Liver (tissue), 8 donors: ENCODE measurements at regions not wholly inside any gene's neighbourhood (a gene's known extent, or its start where the extent isn't known, plus 50 kb on each side); places are given as distances from the start of the nearest gene placed in this dataset.

Experiments used
- DNase-seq: peaks from one replicate; pipeline ENCODE4 v3.0.0-alpha.2; 2017; ENCODE audit warnings: low spot score
- H3K27ac ChIP-seq, 2 donors: one replicate each; pipeline ENCODE4 v1.7.0; 2013; ENCODE audit warnings: inconsistent platforms in 2 of 2, low read length in 2 of 2, control low read depth in 1 of 2, low read depth in 1 of 2, mild to moderate bottlenecking in 1 of 2
- H3K27me3 ChIP-seq, 4 donors: one replicate each; pipeline versions ENCODE4 v1.6.1 to v1.7.0; 2013; ENCODE audit warnings: low read length in 3 of 4, inconsistent platforms in 1 of 4, mild to moderate bottlenecking in 1 of 4, moderate library complexity in 1 of 4; ENCODE audit not compliant: control insufficient read depth in 4 of 4, insufficient read depth in 4 of 4
- H3K36me3 ChIP-seq, 4 donors: one replicate each; pipeline versions ENCODE4 v1.6.1 to v1.7.0; 2013; ENCODE audit warnings: low read length in 3 of 4, mild to moderate bottlenecking in 3 of 4, low read depth in 1 of 4, moderate library complexity in 1 of 4; ENCODE audit not compliant: control insufficient read depth in 4 of 4, insufficient read depth in 3 of 4
- H3K4me1 ChIP-seq, 4 donors: one replicate each; pipeline versions ENCODE4 v1.6.1 to v1.7.0; 2013; ENCODE audit warnings: low read length in 3 of 4, mild to moderate bottlenecking in 3 of 4, moderate library complexity in 1 of 4; ENCODE audit not compliant: control insufficient read depth in 4 of 4, insufficient read depth in 4 of 4
- H3K4me3 ChIP-seq, 3 donors: one replicate each; pipeline versions ENCODE4 v1.6.1 to v1.7.0; 2013; ENCODE audit warnings: low read length in 3 of 3, control low read depth in 1 of 3, low read depth in 1 of 3, mild to moderate bottlenecking in 1 of 3
- H3K9ac ChIP-seq, 2 donors: one replicate each; pipeline ENCODE4 v1.7.0; 2013; ENCODE audit warnings: low read length in 2 of 2, mild to moderate bottlenecking in 2 of 2, moderate library complexity in 2 of 2, control low read depth in 1 of 2, low read depth in 1 of 2
- H3K9me3 ChIP-seq, 4 donors: one replicate each; pipeline versions ENCODE4 v1.6.1 to v1.7.0; 2013; ENCODE audit warnings: low read length in 3 of 4; ENCODE audit not compliant: control insufficient read depth in 4 of 4
- EGR1 ChIP-seq, 2 donors: IDR thresholded peaks; 2 replicates each; pipeline ENCODE4 v1.6.1; 2016 to 2018; ENCODE audit warnings: antibody characterized with exemption in 2 of 2, low read depth in 2 of 2
- FOXA1 ChIP-seq: IDR thresholded peaks from 2 replicates; pipeline ENCODE4 v1.6.1; 2016; ENCODE audit warnings: antibody characterized with exemption
- FOXA2 ChIP-seq: IDR thresholded peaks from 2 replicates; pipeline ENCODE4 v1.6.1; 2016; ENCODE audit warnings: antibody characterized with exemption
- GABPA ChIP-seq, 2 donors: IDR thresholded peaks in 1 of 2; conservative IDR thresholded peaks in 1 of 2; 2 replicates each; pipeline ENCODE4 v1.6.1; 2016; ENCODE audit warnings: antibody characterized with exemption in 2 of 2, mild to moderate bottlenecking in 1 of 2, moderate library complexity in 1 of 2
- HNF4A ChIP-seq, 2 donors: conservative IDR thresholded peaks; 2 replicates each; pipeline ENCODE4 v1.6.1; 2016; ENCODE audit warnings: antibody characterized with exemption in 2 of 2, mild to moderate bottlenecking in 2 of 2
- HNF4G ChIP-seq: IDR thresholded peaks from 2 replicates; pipeline ENCODE4 v1.6.1; 2016; ENCODE audit warnings: antibody characterized with exemption
- JUND ChIP-seq, 2 donors: IDR thresholded peaks; 2 replicates each; pipeline ENCODE4 v1.6.1; 2016; ENCODE audit warnings: antibody characterized with exemption in 2 of 2
- MAX ChIP-seq: IDR thresholded peaks from 2 replicates; pipeline ENCODE4 v1.6.1; 2016; ENCODE audit warnings: antibody characterized with exemption
- NR2F2 ChIP-seq: IDR thresholded peaks from 2 replicates; pipeline ENCODE4 v1.6.1; 2016; ENCODE audit warnings: antibody characterized with exemption
- RAD21 ChIP-seq, 2 donors: IDR thresholded peaks; 2 replicates each; pipeline ENCODE4 v1.6.1; 2016; ENCODE audit warnings: antibody characterized with exemption in 2 of 2, mild to moderate bottlenecking in 2 of 2
- REST ChIP-seq: IDR thresholded peaks from 2 replicates; pipeline ENCODE4 v1.6.1; 2016; ENCODE audit warnings: antibody characterized with exemption, mild to moderate bottlenecking
- RXRA ChIP-seq, 2 donors: IDR thresholded peaks; 2 replicates each; pipeline ENCODE4 v1.6.1; 2017 to 2018; ENCODE audit warnings: antibody characterized with exemption in 2 of 2, mild to moderate bottlenecking in 1 of 2
- SP1 ChIP-seq: IDR thresholded peaks from 2 replicates; pipeline ENCODE4 v1.6.1; 2018; ENCODE audit warnings: antibody characterized with exemption, mild to moderate bottlenecking
- TAF1 ChIP-seq: conservative IDR thresholded peaks from 2 replicates; pipeline ENCODE4 v1.6.1; 2016; ENCODE audit warnings: antibody characterized with exemption, mild to moderate bottlenecking
- YY1 ChIP-seq: IDR thresholded peaks from 2 replicates; pipeline ENCODE4 v1.6.1; 2016; ENCODE audit warnings: antibody characterized with exemption, mild to moderate bottlenecking
- WGBS: extraction: QIAGEN DNeasy Blood & Tissue Kit; methylation state at CpG from one replicate; pipeline ENCODE4 v1.1.7; 2013; 5-methylcytosine and 5-hydroxymethylcytosine counted together
- TF ChIP-seq, protein P1 (sequence below): fragments of 150-350 bp; IDR thresholded peaks from 2 replicates; pipeline ENCODE4 v1.5.1; 2017; ENCODE audit warnings: improper control_type of control experiment, low read depth, low read length; ENCODE audit not compliant: missing input control
- TF ChIP-seq, protein P2 (sequence below): IDR thresholded peaks from 2 replicates; pipeline ENCODE4 v1.6.1; 2016; ENCODE audit warnings: antibody characterized with exemption
- TF ChIP-seq, protein P3 (sequence below): IDR thresholded peaks from 2 replicates; pipeline ENCODE4 v1.6.1; 2016; ENCODE audit warnings: antibody characterized with exemption
- donor health status: healthy.
- donor health status: healthy.
- donor health status: healthy.
- donor health status: healthy.
- donor health status: healthy.

- 81% methylated on average over 3 of the region's 3 CpGs for WGBS
- Histone ChIP-seq H3K27me3 (no peaks in the 10 kb centered on the region), H3K9me3 (no peaks in the 10 kb centered on the region), H3K36me3 (no peaks in the 10 kb centered on the region), H3K4me3 (no peak overlapping the region), H3K9ac (no peak overlapping the region), H3K4me1 (no peaks in the 10 kb centered on the region), H3K27ac (no peak overlapping the region)
- DNase-seq = no peak
- TF ChIP-seq TAF1 (no peak), MAX (no peak), FOXA2 (no peak), YY1 (no peak), FOXA1 (no peak), EGR1 (IDR thresholded peaks at IDR 0.05; ENCODE audit: low read depth in 2 of 2) (no peak), HNF4G (no peak)
Measured at GRCh38 chr15:96551722-96552121, 221.2 kb downstream of the NR2F2 start.

DNA sequence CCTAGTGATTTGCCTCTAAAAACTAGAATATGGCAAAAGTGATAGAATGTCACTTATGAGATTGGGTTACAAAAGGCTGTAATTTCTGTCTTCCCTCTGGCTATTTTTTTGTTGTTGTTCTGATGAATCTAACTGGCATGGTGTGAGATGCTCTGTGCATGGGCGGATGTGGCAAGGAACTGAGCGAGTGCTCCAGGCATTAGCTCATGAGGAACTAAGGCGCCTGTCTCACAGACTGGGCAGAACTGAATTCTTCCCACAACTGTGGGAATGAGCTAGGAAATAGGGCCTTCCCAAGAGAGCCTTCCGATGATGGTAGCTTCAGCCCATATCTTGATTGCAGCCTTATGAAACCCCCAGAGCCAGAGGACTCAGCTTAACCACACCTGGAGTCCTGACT lies 222.5 kb downstream of the NR2F2 start:
- no peaks in the 10 kb centered on the region for H3K4me1 ChIP-seq
- no peak overlapping the region for H3K27ac ChIP-seq
- H3K9ac ChIP-seq = no peak overlapping the region
- H3K4me3 ChIP-seq = no peak overlapping the region
- H3K9me3 ChIP-seq = no peaks in the 10 kb centered on the region
- TF ChIP-seq RXRA (IDR thresholded peaks at IDR 0.05) (no peak), SP1 (no peak), REST (no peak), NR2F2 (no peak)
- TF ChIP-seq, protein P1, sequence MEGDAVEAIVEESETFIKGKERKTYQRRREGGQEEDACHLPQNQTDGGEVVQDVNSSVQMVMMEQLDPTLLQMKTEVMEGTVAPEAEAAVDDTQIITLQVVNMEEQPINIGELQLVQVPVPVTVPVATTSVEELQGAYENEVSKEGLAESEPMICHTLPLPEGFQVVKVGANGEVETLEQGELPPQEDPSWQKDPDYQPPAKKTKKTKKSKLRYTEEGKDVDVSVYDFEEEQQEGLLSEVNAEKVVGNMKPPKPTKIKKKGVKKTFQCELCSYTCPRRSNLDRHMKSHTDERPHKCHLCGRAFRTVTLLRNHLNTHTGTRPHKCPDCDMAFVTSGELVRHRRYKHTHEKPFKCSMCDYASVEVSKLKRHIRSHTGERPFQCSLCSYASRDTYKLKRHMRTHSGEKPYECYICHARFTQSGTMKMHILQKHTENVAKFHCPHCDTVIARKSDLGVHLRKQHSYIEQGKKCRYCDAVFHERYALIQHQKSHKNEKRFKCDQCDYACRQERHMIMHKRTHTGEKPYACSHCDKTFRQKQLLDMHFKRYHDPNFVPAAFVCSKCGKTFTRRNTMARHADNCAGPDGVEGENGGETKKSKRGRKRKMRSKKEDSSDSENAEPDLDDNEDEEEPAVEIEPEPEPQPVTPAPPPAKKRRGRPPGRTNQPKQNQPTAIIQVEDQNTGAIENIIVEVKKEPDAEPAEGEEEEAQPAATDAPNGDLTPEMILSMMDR = no peak
- H3K36me3 ChIP-seq = no peaks in the 10 kb centered on the region
- 93% methylated on average over 4 of the region's 4 CpGs for WGBS
- DNase-seq = no peak
- no peaks in the 10 kb centered on the region for H3K27me3 ChIP-seq

GRCh38 chr15:96553451-96553850 lies 223.0 kb downstream of the NR2F2 start:
- no peaks in the 10 kb centered on the region for H3K27me3 ChIP-seq
- H3K27ac ChIP-seq = no peak overlapping the region
- no peaks in the 10 kb centered on the region for H3K9me3 ChIP-seq
- 85% methylated on average over 5 of the region's 5 CpGs for WGBS
- no peak overlapping the region for H3K9ac ChIP-seq
- no peak overlapping the region for H3K4me3 ChIP-seq
- H3K36me3 ChIP-seq = no peaks in the 10 kb centered on the region
- DNase-seq = no peak
- no peaks in the 10 kb centered on the region for H3K4me1 ChIP-seq
- TF ChIP-seq TAF1 (no peak), HNF4G (no peak), MAX (no peak), HNF4A (conservative IDR thresholded peaks at IDR 0.05) (no peak), NR2F2 (no peak), GABPA (IDR thresholded peaks at IDR 0.05 in 1 of 2, conservative IDR thresholded peaks at IDR 0.05 in 1 of 2) (no peak), EGR1 (IDR thresholded peaks at IDR 0.05; ENCODE audit: low read depth in 2 of 2) (no peak), RXRA (IDR thresholded peaks at IDR 0.05) (no peak), FOXA1 (no peak), JUND (IDR thresholded peaks at IDR 0.05) (no peak), FOXA2 (no peak), RAD21 (IDR thresholded peaks at IDR 0.05) (no peak), YY1 (no peak), SP1 (no peak)
- TF ChIP-seq, protein P1 = no peak
- TF ChIP-seq, protein P2, sequence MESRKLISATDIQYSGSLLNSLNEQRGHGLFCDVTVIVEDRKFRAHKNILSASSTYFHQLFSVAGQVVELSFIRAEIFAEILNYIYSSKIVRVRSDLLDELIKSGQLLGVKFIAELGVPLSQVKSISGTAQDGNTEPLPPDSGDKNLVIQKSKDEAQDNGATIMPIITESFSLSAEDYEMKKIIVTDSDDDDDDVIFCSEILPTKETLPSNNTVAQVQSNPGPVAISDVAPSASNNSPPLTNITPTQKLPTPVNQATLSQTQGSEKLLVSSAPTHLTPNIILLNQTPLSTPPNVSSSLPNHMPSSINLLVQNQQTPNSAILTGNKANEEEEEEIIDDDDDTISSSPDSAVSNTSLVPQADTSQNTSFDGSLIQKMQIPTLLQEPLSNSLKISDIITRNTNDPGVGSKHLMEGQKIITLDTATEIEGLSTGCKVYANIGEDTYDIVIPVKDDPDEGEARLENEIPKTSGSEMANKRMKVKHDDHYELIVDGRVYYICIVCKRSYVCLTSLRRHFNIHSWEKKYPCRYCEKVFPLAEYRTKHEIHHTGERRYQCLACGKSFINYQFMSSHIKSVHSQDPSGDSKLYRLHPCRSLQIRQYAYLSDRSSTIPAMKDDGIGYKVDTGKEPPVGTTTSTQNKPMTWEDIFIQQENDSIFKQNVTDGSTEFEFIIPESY = no peak
- TF ChIP-seq, protein P3, sequence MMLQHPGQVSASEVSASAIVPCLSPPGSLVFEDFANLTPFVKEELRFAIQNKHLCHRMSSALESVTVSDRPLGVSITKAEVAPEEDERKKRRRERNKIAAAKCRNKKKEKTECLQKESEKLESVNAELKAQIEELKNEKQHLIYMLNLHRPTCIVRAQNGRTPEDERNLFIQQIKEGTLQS = no peak
